ENCODE measurements at regions not wholly inside any gene's neighbourhood (a gene's known extent, or its start where the extent isn't known, plus 50 kb on each side); places are given as distances from the start of the nearest gene placed in this dataset.

- TF ChIP-seq ZNF546 (CRISPR knock-in tag; conservative IDR thresholded peaks at IDR 0.05) (no peak), ZSCAN29 (CRISPR knock-in tag; conservative IDR thresholded peaks at IDR 0.05) (no peak), CTCF (CRISPR knock-in tag; IDR thresholded peaks at IDR 0.05) (no peak), ARNT (IDR thresholded peaks at IDR 0.05) (no peak), PPARG (CRISPR knock-in tag; conservative IDR thresholded peaks at IDR 0.05) (no peak), BRCA1 (CRISPR knock-in tag; IDR thresholded peaks at IDR 0.05) (no peak), ZNF460 (CRISPR knock-in tag; IDR thresholded peaks at IDR 0.05; ENCODE audit: borderline replicate concordance) (no peak)
These were observed 88.3 kb upstream of the TMSB4Y start for GRCh38 chrY:13615301-13615942.

Data from HepG2 (cell line).